ENCODE measurements at regions not wholly inside any gene's neighbourhood (a gene's known extent, or its start where the extent isn't known, plus 50 kb on each side); places are given as distances from the start of the nearest gene placed in this dataset.

DNA sequence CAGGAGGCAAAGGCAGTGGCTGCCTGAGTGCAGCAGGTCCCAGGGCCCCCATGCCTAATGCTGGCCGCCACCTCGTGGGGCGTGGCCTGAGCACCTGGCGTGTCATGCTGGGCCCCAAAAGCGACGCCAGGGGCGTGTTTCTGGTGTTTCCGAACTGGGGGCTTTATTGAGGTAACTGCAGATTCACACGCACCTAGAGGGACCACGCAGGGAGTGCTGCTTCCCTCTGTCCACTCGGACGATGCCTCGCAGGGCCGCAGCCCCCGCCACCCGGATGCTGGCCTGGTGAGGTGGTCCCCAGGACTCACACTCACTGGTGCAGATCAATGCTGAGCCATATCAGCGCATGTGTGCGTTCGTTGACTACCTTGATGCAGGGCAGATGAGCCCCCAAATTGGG is 736.2 kb downstream of the BRD1 start:
- DNase-seq = no peak

DNA sequence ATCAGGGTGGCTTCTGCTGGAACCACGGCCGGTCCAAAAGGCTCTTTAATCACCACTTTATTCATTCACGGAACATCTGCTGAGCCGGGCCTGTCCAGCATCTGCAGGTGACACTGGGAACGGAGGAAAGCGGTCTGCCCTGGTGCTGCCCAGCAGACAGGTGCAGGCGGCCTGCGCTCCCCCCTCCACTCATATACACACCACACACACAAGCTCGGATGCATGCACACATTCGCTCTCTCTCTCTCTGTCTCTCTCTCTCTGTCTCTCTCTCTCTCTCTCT is 736.9 kb downstream of the BRD1 start:
- no peak for DNase-seq

DNA sequence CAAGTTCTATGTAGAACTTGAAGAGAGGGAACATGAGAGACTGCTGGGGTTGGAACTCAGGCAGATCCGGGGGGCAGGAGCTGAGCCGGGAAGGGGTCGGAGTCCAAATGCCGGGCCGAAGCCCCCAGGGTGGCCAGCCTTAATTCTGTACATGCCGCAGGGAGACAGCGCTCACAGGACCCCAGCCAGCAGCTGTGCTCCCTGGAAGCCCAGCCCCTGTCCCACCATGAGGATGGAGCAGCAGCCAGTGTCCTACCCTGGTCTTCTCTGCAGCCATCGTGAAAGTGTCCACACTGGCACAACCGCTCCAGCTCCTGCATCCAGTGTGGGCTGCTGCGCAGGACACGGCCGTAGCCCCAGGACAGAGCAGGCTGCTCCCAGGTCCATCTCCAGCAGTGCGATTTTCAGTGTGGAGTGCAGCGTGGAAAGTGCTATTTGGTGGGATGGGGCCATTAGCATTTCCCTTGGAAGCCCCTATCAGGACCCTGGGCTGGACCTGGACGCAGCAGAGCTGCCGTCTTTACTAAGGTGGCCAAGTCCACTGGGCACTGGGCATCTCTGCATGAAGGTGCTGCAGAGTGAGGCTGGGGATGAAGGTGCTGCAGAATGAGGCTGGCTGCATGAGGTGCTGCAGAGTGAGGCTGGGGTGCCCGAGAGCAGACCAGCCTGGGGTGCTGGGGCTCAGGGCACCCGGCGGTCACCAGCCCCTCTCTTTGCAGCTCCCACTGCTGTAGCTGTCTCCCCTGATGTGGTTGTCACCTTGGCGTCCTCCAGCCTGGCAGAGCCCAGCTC is 737.4 kb downstream of the BRD1 start:
- no peak for DNase-seq

DNA sequence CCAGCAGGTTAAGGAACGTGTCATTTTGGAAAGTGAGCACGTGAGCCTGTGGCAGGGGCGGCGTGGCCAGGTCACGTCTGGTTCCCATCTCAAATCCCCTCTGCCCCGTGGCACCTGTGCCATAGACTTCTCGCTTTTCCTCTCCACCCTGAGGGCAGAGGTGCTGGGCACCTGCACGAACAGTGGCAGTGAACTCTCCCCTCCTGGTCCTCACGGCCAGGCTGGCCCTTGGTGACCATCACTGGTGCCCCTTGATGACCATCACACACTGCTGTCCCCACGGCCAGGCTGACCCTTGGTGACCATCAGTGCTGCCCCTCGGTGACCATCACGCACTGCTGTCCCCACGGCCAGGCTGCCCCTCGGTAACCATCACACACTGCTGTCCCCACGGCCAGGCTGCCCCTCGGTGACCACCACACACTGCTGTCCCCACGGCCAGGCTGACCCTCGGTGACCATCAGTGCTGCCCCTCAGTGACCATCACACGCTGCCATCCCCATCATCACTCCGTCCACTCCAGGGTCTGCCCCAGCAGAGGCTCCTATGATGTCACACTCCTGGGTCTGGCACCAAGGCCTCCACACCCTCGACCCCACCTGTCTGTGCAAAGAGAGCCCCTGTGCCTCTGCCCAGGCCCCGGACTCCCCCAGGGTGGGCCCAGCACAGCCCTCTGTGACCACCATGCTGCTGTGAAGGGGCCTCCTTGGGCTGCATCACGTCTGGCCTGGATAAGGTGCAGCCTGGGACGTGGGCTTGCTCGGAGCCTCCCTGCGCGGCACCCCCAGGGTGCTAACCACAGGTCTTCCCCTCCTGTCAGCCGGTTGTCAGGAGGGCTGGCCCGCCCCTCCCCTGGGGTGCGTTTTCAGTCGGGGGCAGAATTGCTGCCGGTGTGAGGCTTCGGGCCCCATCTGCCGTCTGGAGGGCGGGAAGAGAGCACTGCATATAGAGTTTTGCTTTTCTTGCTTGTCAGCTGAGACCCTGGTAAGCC is 738.6 kb downstream of the BRD1 start:
- DNase-seq = no peak

DNA sequence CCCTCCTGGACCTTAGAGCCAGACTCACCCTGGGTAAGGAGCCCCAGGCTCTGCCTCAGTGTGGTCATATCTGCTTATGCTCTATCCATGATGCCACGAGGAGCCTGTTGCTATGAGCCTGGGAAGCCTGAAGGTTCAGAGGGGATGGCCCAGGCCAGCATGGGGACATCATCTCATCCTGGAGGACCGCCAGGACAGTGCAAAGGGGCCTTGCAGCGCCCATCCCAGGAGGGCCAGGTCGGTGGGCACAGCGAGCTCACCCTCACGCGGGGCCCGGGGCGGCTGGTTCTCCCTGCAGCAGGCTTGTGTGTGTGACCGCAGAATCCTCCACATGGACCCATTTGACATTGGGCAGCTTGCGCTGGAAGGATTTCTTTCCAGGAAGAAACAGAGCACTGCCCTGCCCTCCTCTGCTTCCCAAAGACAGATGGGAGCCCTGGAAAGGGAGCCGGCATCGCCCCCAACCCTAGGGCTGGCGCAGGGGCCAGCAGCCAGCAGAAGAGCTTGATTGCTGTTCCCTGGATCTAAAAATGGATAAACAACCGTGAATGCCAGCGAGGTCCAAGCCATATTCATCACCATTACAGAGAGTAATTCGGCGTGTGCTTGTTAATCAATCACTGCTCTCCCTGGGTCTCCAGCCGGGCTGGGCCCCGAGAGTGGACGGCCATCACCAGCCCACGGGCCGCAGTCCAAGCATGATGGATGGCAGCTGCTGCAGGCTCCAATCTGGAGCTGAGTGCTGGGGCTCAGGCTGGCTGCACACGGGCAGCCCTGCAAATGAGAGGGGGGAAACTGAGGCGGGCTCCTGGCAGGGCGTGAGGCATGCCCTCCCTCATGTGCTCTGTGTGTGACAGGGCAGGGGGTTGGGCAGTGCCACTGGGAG is 739.7 kb downstream of the BRD1 start:
- no peak for DNase-seq

DNA sequence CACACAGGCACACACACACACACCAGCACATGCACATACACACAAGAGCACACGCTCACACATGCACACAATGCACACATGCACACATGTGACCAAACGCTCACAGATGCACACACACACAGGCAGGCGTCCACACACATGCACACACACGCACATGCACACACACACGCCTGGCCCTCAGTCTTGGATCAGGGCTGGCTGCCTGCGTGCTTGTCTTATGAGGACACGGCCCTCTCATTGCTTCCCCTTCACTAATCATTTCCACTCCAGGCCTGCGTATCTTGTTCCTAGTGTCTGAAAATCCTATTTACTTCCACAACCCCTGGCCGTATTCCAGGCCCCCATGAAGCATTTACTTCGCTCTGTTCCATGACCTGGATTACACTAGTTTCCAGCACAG is 740.5 kb downstream of the BRD1 start:
- no peak for DNase-seq

DNA sequence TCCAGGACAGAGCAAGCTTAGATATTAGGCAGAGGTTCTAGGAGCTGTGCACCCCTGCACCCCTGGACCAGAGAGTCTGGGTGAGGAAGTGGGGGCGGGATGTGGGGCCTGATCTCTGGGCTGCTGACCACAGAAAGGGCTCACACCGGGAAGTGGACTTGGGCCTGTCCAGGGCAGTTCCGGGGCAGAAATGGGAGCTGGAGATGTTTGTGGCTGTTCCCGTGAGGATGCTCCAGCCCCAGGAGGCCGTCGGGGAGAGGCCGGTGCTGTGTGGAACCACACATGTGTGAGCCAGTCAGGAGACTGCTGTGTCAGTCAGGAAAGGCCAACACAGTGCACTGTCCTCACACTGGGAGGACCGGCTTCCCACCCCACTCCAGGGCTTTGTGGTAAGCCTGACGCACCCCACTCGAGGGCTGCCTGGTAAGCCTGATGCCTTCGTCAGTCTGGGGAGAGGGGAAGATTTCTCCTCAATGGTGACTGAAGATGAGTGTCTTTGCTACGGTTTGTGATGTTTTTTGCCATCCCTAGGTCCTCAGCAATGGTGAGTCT is 741.0 kb downstream of the BRD1 start:
- no peak for DNase-seq

DNA sequence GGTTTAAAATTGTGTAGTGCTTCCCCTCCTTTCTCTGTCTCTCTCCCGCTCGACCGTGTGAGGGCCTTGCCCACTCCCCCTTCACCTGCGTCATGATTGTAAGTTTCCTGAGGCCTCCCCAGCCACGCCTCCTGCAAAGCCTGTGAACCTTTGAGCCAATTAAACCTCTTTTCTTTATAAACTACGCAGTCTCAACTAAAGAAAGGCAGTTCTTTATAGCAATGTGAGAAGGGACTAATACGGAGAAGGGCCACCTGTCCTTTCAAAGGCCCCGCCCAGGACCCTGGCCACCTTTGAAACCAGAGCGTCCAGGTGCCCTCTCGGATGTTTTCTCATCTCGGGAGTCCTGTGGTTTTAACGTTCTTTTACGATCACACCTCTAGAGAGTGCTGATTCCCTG is 741.5 kb downstream of the BRD1 start:
- no peak for DNase-seq

DNA sequence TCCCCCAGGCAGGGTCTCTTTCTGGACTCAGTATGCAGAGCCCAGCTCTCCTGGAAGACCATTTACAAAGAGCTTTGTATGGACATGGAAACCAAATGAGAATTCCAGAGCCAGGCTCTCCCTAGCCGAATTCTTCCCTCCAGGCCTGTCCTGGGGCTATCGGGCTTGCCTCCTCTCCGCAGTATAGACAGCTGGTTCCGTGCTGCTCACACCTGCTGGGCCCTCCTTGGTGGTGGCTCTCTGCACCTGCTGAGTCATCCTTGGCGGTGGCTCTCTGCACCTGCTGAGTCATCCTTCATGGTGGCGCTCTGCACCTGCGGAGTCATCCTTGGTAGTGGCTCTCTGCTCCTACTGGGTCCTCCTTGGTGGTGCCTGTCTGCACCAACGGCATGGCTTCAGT is 743.5 kb downstream of the BRD1 start:
- DNase-seq = no peak

DNA sequence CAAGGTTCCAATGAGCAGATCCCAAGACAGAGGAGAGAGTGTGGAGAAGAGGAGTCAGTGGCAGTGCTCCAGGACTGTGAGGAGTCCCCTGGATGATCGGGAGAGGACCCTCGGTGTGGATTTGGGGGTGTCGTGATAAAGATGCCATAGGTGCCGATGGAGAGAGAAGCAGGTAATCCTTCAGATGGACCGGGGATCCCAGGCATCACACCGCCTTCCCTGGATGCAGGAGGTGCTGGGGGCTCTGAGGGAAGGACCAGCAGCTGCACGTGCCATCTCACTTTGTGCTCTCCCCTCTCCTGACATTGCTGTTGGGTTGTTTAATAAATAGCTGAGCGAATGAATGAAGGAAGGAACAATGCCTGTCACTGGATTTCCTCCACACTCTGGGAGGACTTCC is 744.1 kb downstream of the BRD1 start:
- DNase-seq = no peak

DNA sequence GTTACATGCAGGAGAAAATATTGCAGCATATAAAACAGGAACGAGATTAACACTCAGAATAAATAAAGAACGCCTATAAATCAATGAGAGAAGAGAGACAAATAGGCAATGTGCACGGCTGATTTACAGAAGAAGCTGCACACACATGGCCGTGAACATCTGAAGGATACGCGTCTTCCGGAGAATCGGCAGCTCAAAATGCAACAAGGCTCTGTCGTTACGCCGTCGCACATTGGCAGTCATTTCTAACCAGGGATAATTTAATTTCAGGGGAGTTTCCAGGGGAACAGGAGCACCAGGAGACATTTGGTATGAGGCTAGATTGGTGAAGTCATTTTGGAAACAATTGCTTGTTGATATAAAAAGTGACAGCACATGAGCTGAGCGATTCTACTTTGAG is 745.2 kb downstream of the BRD1 start:
- DNase-seq = no peak

DNA sequence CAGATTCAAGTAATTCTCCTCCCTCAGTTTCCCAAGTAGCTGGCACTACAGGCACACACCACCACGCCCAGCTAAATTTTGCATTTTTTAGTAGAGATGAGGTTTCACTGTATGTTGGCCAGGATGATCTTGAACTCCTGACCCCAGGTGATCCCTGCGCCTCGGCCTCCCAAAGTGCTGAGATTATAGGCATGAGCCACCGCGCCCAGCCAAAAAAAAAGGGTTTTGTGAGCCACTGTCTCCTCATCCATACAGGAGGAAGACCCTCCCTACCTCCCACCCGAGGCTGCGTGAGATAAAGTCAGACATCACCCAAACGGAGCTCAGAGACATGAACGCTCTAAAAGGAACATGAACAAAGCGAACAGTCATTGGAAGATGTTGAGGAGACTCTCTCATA is 745.7 kb downstream of the BRD1 start:
- no peak for DNase-seq

DNA sequence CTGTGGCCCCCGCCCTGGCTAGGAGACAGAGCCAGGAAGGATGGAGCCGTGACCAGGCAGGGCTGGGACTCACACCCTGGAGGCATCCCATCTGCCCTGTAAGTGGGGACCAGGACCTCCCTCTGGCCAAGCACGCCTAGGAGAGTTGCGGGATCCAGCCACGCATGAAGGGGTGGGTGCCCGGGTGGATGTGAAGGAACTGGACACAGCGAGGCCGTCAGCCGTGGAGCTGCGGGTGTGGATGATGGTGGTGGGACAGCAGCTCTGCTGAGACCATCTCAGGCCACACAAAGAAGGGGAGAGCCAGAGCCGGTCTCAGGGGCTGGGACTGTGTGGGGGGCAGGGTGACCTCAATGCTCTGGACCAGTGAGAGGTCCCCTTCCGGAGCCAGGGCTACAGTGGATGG is 746.4 kb downstream of the BRD1 start:
- no peak for DNase-seq

DNA sequence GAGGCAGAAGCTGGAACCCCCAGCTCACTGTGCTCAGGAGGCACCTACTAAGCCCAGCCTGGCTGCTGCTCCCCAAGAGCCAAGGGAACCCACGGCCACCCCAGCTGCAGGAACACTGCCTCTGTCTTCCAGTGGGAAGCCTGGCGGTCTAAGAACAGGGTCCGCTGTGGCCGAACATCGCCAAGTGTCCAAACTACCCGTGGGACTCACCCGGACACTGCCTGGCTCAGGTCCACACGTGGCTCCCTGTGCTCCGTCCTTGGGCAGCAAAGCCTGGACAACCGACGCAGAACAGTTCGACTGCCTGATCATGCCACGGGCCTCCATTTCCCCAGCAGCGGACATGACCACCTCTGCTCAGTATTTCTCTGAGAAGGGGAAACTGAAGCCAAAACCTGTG is 747.0 kb downstream of the BRD1 start:
- no peak for DNase-seq

DNA sequence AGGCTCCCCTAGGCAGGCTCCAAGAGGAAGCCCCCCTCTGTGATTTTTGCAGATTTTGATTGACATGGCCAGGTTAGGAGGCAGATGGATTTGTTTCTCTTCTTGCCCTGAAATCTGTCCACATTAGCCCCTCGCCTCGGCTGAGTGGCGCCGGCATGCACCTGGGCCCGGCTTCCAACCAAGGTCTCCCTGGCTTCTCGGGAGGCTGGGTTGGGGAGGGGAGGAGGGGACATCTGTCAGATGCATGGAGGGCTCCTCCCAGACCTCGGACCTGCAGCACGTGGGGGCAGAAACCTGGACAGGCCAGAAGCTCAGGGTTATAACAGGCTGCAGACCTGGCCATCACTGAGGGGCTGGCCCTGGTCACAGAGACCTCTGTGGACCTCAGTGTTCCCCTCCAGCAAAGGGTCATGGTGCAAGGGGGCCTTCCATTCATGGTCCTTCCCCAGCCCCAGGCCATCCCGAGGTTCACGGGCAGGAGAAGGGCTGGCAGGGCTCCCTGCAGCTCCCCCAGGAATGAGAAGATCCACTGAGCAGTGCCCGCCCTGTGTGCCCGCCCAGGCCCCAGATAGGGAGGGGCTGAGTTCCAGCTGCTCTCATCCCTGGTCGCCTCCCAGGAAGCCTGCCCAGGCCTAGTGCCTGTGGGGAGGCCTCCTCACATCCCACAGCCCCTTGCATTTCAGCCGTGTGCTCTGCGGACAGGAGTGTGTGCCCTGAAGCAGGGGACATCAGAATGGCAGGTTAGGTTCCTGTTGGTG is 747.8 kb downstream of the BRD1 start:
- no peak for DNase-seq

DNA sequence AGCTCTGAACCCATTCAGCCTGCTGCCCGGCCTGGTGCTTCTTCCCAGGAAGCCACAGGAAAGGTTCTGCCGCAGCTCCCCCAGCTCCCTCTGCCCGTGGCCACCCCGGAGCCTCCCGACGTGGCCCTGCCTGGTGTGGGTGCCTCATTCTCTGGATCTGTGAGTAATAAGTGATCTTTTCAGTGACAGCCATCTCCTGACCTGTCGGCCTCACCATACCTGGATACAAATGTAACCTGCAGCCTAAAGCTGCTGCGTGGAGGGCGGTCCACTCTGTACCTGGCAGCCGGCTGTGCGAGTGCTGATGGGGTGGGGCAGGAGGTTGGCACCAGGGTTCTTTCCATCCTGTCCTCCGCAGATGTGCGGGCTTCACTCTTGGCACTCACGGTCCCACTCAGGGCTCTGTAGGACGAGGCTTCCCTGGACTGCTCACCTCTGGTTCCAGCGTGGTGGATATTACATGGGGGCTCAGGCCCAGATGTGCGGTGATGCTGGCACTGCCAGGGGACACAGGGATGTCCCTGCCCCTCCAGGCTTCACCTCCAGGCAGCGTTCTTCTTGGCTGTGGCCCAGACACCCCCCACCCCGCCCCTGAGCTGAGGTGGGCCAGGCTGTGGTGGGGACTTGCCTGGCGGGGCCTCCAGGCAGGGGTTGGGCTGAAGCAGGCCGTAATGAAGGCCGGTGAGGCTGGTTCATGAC is 748.5 kb downstream of the BRD1 start:
- DNase-seq = no peak

DNA sequence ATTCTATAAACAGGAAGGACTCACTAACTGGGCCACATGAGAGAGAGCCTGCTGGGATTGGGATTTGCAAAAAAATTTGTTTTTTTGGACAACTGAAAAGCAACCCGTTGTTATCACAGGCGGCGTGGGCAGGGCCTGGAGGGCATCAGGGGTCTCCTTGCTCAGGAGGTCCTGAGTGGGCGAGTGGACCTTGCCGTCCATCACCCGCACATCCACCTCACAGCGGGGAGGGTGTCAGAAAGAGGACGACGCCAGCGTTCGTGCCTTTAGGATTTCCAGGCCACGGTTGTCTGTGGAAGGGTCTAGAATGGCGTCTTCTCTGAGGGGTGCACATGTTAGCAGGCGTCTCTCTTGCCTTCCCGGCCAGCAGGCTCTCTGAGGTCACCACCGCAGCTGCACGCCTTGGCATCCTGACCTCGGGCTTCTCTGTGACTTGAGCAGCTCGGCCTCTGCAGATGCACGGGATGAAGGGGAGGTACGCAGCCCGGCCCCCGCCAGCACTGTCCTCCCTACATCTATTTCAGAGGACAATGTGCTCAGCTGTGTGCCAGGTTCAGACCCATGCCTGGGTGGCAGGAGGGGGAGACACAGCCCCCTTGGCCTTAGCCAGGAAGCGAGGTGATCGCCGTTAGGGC is 749.5 kb downstream of the BRD1 start:
- no peak for DNase-seq

DNA sequence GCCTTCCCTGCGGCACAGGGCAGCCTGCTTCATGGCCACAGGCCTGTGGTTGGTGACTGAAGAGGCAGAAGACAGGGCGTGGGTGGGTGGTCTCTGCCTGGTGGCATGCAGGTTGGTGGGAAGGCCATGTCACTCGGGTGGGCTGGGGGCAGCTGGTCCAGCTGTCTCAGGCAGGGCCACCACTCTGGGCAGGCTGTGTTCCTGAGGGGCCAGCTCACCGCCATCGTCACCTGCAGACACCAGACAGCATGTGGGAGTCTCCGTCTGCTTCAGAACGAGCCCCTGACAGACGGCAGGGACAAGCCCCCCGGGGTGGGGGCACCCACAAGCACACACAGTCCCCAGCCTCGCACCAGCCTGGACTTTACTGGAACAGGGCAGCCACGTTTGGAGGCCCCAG is 750.1 kb downstream of the BRD1 start:
- DNase-seq = no peak

DNA sequence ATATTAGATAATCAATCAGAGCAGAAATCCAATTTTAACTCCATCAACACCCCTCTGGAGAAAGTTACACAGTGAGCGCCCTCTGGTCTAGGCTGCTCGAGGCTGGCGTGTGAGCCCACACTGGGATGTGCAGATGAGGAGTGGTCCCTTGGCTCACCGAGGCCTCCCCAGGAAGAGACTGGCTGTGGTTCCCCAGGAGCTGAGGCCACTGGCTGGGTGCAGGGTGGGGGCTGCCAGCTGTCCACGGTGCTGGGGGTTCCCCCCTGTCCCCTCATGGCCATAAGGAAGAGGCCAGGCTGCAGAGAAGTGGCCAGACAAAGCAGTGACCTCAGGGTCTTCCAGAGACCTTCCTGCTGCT is 750.7 kb downstream of the BRD1 start:
- DNase-seq = no peak

DNA sequence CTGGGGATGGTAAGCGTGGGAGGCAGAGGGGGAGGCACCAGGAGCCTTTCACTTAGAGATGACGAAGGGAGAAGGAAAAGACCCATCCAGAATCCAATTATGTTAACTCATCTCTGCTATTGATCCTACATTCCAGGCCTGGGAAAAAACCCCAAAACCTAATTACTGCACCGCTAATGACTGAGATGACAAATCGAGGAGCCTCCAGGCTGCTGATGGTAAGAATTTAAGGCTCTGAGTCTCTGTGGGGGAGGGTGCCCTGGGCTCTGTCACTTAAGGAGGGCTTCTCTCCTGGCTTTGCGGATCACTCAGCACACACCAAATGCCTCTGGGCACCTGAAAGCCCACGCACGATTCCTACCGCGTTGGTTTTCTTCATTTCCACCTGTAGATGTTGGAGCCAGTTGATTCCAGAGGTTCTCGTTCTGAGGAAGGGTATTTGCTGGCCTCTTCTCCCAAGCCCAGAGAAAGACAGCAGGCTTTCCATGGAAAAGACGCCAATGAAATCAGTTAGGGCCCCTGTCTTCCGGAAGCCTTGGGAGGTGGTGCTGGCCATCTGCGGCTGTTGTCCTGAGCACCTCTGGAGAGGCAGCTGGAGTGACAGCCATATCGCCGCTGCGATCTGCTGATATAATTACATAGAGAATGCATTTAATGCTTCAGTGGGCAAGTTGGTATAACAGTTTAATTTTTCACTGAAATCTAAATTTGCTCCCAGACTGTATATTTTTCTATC is 751.2 kb downstream of the BRD1 start:
- DNase-seq = no peak

DNA sequence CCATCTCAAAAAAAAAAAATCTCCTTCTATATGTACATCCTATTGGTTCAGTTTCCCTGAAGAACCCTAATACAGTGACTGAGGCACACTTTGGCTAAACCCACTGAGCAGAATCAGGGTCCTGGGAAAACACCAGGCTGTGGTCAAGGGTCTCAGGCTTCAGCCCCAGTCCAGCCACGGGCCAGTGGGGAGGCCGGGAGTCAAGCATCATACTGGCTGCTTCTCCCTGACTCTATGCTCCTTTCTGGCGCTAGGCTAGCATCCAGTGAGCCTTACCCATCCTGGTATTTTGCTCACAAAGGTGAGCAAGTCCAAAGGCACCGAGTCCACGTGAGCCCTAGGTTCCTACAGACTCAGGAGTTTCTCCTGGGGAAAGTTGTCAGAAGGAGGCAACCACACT is 752.5 kb downstream of the BRD1 start:
- no peak for DNase-seq
